Jurkat, Clone E6-1 (cell line): ENCODE measurements at regions not wholly inside any gene's neighbourhood (a gene's known extent, or its start where the extent isn't known, plus 50 kb on each side); places are given as distances from the start of the nearest gene placed in this dataset.

Experiments
- DNase-seq: peaks from one replicate; pipeline ENCODE4 v3.0.0-alpha.2; 2011; ENCODE audit warnings: low read depth, low spot score
- H3K4me3 ChIP-seq: 2 replicates; pipeline ENCODE4 v1.5.1; 2011; ENCODE audit warnings: mild to moderate bottlenecking, low read length, control low read depth, moderate library complexity

- no peak overlapping the region for H3K4me3 ChIP-seq
- DNase-seq = no peak
Observed at GRCh38 chr4:181364504-181364903, 878.7 kb upstream of the TENM3 start.

- no peak overlapping the region for H3K4me3 ChIP-seq
- no peak for DNase-seq
Observed at GRCh38 chr4:181365671-181366070, 877.5 kb upstream of the TENM3 start.

- H3K4me3 ChIP-seq = no peak overlapping the region
- DNase-seq = no peak
Observed at GRCh38 chr4:181372014-181372413, 871.2 kb upstream of the TENM3 start.

- no peak for DNase-seq
- no peak overlapping the region for H3K4me3 ChIP-seq
Observed at GRCh38 chr4:181376058-181376457, 867.1 kb upstream of the TENM3 start.

GRCh38 chr4:181388061-181388460 lies 855.1 kb upstream of the TENM3 start:
- DNase-seq = no peak
- H3K4me3 ChIP-seq = no peak overlapping the region

- DNase-seq = no peak
- H3K4me3 ChIP-seq = no peak overlapping the region
Observed at GRCh38 chr4:181416966-181417365, 826.2 kb upstream of the TENM3 start.

GRCh38 chr4:181418496-181418895 lies 824.7 kb upstream of the TENM3 start:
- DNase-seq = no peak
- H3K4me3 ChIP-seq = no peak overlapping the region

- DNase-seq = no peak
- H3K4me3 ChIP-seq = no peak overlapping the region
Observed at GRCh38 chr4:181420950-181421349, 822.3 kb upstream of the TENM3 start.

GRCh38 chr4:181424362-181425016 lies 818.7 kb upstream of the TENM3 start:
- no peak for DNase-seq
- no peak overlapping the region for H3K4me3 ChIP-seq

- H3K4me3 ChIP-seq = no peak overlapping the region
- no peak for DNase-seq
Observed at GRCh38 chr4:181427076-181427475, 816.1 kb upstream of the TENM3 start.

GRCh38 chr4:181431006-181431405 lies 812.2 kb upstream of the TENM3 start:
- no peak for DNase-seq

GRCh38 chr4:181431661-181432060 lies 811.5 kb upstream of the TENM3 start:
- no peak overlapping the region for H3K4me3 ChIP-seq
- no peak for DNase-seq

More at GRCh38 chr4:181431006-181431405, 812.2 kb upstream of the TENM3 start:
- H3K4me3 ChIP-seq = no peak overlapping the region

GRCh38 chr4:181432335-181432734 lies 810.9 kb upstream of the TENM3 start:
- DNase-seq = no peak
- H3K4me3 ChIP-seq = no peak overlapping the region

- no peak overlapping the region for H3K4me3 ChIP-seq
- DNase-seq = no peak
Observed at GRCh38 chr4:181437895-181438294, 805.3 kb upstream of the TENM3 start.

- DNase-seq = no peak
- H3K4me3 ChIP-seq = no peak overlapping the region
Observed at GRCh38 chr4:181438641-181439040, 804.6 kb upstream of the TENM3 start.

GRCh38 chr4:181443021-181443420 lies 800.2 kb upstream of the TENM3 start:
- H3K4me3 ChIP-seq = no peak overlapping the region
- DNase-seq = no peak

GRCh38 chr4:181465826-181466225 lies 777.4 kb upstream of the TENM3 start:
- no peak overlapping the region for H3K4me3 ChIP-seq
- no peak for DNase-seq

GRCh38 chr4:181468451-181468850 lies 774.8 kb upstream of the TENM3 start:
- DNase-seq = no peak
- no peak overlapping the region for H3K4me3 ChIP-seq

- no peak overlapping the region for H3K4me3 ChIP-seq
- no peak for DNase-seq
Observed at GRCh38 chr4:181470306-181470705, 772.9 kb upstream of the TENM3 start.

- no peak overlapping the region for H3K4me3 ChIP-seq
- no peak for DNase-seq
Observed at GRCh38 chr4:181475359-181475758, 767.8 kb upstream of the TENM3 start.

GRCh38 chr4:181475781-181476507 lies 767.3 kb upstream of the TENM3 start:
- H3K4me3 ChIP-seq = no peak overlapping the region
- DNase-seq = no peak
